Uterus (tissue), 3 donors: ENCODE measurements at regions not wholly inside any gene's neighbourhood (a gene's known extent, or its start where the extent isn't known, plus 50 kb on each side); places are given as distances from the start of the nearest gene placed in this dataset.

Experiments used
- DNase-seq, 2 donors: peaks; one replicate each; pipeline ENCODE4 v3.0.0-alpha.2; 2019 to 2020
- H3K27ac ChIP-seq, 2 donors: fragments of 200-600 bp; sonication (generic); 1 replicate in 1 of 2; 2 replicates in 1 of 2; pipeline ENCODE4 v1.5.1; 2016 to 2018
- H3K27me3 ChIP-seq, 2 donors: fragments of 200-600 bp; sonication (generic); one replicate each; pipeline ENCODE4 v1.5.1; 2018 to 2019; ENCODE audit warnings: control low read depth in 1 of 2
- H3K36me3 ChIP-seq, 2 donors: fragments of 200-600 bp; sonication (generic); one replicate each; pipeline ENCODE4 v1.5.1; 2019; ENCODE audit warnings: control low read depth in 1 of 2
- H3K4me1 ChIP-seq, 2 donors: fragments of 200-600 bp; sonication (generic); one replicate each; pipeline ENCODE4 v1.5.1; 2018 to 2019; ENCODE audit warnings: control low read depth in 1 of 2
- H3K4me3 ChIP-seq, 2 donors: fragments of 200-600 bp; sonication (generic); 1 replicate in 1 of 2; 2 replicates in 1 of 2; pipeline ENCODE4 v1.5.1; 2018 to 2019; ENCODE audit warnings: mild to moderate bottlenecking in 1 of 2
- H3K9me3 ChIP-seq, 2 donors: fragments of 200-600 bp; sonication (generic); one replicate each; pipeline ENCODE4 v1.5.1; 2019; ENCODE audit warnings: control low read depth in 1 of 2
- CTCF ChIP-seq, 4 experiments: fragments of 200-600 bp in 2 of 4; fragments of 450-650 bp in 2 of 4; sonication (generic) in 2 of 4; IDR thresholded peaks; one replicate each; pipeline ENCODE4 v1.5.1; 2016 to 2019; ENCODE audit warnings: antibody characterized with exemption in 4 of 4, mild to moderate bottlenecking in 2 of 4, moderate library complexity in 1 of 4
- POLR2A ChIP-seq, 2 donors: fragments of 450-650 bp; IDR thresholded peaks; one replicate each; pipeline ENCODE4 v1.6.1; 2016; ENCODE audit warnings: antibody characterized with exemption in 2 of 2, mild to moderate bottlenecking in 1 of 2, moderate library complexity in 1 of 2
- intact Hi-C: fragments of 100-400 bp; cut with DNase I; formaldehyde crosslinking; loops from one replicate; pipeline ENCODE4 v1.15.1; 2023; ENCODE audit warnings: low total_unique reads
- donor health status: DM: yes; HTN: yes; CAD: no.

GRCh38 chr15:72859017-72859756 is 75.6 kb upstream of the ADPGK start:
- Histone ChIP-seq H3K4me3 (no peak overlapping the region), H3K4me1 (no peaks in the 10 kb centered on the region), H3K27ac (no peak overlapping the region), H3K36me3 (no peaks in the 10 kb centered on the region), H3K9me3 (no peaks in the 10 kb centered on the region), H3K27me3 (no peaks in the 10 kb centered on the region)
- no peak for DNase-seq
- TF ChIP-seq CTCF (IDR thresholded peaks at IDR 0.05), result no peak
- no peak for TF ChIP-seq POLR2A (IDR thresholded peaks at IDR 0.05)
- intact Hi-C loops, result no loop called here

- intact Hi-C loops, result no loop called here
- H3K27ac ChIP-seq, result no peak overlapping the region
Measured at GRCh38 chr15:72858205-72858604, 74.6 kb upstream of the ADPGK start.

GRCh38 chr15:72857331-72858063 is 73.9 kb upstream of the ADPGK start:
- H3K9me3 ChIP-seq, result no peaks in the 10 kb centered on the region

More at GRCh38 chr15:72858205-72858604, 74.6 kb upstream of the ADPGK start:
- H3K27me3 ChIP-seq, result no peaks in the 10 kb centered on the region
- H3K4me3 ChIP-seq, result no peak overlapping the region
- no peak for DNase-seq
- no peaks in the 10 kb centered on the region for H3K36me3 ChIP-seq
- H3K4me1 ChIP-seq, result no peaks in the 10 kb centered on the region
- TF ChIP-seq POLR2A (IDR thresholded peaks at IDR 0.05), result no peak
- no peaks in the 10 kb centered on the region for H3K9me3 ChIP-seq

DNA sequence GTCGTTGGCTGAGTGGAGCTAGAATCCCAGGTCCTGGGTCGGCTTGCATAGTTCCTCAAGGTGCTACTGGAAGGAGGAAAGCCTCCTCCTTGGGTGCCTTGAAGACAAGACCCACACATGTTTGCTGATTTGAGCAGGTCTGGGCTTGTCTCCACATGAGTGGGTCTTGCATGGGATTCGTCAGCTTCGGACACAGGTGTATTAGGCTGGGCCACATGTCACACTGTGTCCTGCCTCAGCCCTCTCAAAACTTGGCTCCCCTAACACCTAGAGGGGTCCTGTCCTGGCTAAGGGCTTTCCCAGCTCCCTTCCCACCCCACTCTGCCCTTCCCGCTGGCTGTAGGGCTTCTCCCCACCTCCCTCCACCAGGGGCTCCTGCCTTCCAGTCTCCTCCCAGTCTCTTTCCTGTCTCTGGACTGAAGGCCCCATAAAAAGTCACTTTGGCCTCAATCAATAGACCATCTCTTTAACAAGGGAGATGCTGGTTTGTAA is 73.0 kb upstream of the ADPGK start:
- H3K4me3 ChIP-seq, result no peak overlapping the region
- no peaks in the 10 kb centered on the region for H3K4me1 ChIP-seq
- H3K9me3 ChIP-seq, result no peaks in the 10 kb centered on the region
- no peak overlapping the region for H3K27ac ChIP-seq
- H3K27me3 ChIP-seq, result no peaks in the 10 kb centered on the region
- TF ChIP-seq POLR2A (IDR thresholded peaks at IDR 0.05) (no peak), CTCF (IDR thresholded peaks at IDR 0.05) (no peak)
- DNase-seq, result no peak
- H3K36me3 ChIP-seq, result no peaks in the 10 kb centered on the region
- intact Hi-C loops, result no loop called here

More at GRCh38 chr15:72857331-72858063, 73.9 kb upstream of the ADPGK start:
- Histone ChIP-seq H3K4me1 (no peaks in the 10 kb centered on the region), H3K4me3 (no peak overlapping the region), H3K27me3 (no peaks in the 10 kb centered on the region), H3K36me3 (no peaks in the 10 kb centered on the region), H3K27ac (no peak overlapping the region)
- DNase-seq, result no peak
- intact Hi-C loops, result no loop called here
- TF ChIP-seq POLR2A (IDR thresholded peaks at IDR 0.05), result no peak
- TF ChIP-seq CTCF (IDR thresholded peaks at IDR 0.05), result no peak

DNA sequence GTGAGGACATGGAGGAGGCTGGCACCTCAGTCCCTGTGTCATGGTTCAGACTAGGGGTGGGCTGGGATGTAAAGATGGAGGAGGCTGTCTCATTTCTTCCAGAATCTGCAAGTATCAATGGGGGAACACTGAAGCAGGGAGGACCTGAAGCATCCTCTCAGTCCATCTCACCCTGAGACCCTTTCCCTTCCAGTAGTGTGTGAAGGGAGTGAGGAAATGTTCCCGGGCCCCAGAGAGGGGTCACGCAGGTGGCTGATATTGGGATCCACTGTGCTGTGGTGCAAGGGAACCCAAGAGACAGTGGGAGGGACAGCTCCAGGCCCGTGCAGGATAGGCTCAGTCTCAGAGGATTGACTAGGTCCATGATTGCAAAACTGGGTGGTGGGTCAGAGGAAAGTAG is 72.2 kb upstream of the ADPGK start:
- Histone ChIP-seq H3K4me1 (no peaks in the 10 kb centered on the region), H3K36me3 (no peaks in the 10 kb centered on the region), H3K27ac (no peak overlapping the region), H3K9me3 (no peaks in the 10 kb centered on the region), H3K27me3 (no peaks in the 10 kb centered on the region), H3K4me3 (no peak overlapping the region)
- intact Hi-C loops, result no loop called here
- no peak for TF ChIP-seq POLR2A (IDR thresholded peaks at IDR 0.05)
- no peak for DNase-seq

DNA sequence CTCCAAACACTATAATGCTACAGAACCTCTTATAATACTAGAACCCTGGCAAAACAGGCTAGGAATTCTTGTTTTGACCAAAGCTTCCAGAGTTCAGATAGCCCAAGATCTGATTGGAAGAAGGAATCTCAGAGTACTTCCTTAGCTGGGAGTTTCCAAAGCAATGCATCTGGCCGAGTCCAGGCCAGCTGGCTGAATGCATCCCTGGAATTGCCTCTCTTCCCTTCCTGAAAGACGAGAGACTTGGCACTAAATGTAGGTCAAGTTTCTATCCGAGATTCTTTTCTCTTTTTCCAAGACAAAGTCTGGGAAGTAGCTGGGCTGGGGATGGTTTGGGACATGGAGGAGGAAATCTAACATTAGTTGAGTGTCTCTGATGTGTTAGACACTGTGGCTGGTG is 68.7 kb upstream of the ADPGK start:
- DNase-seq, result no peak
- no peaks in the 10 kb centered on the region for H3K4me1 ChIP-seq
- no peaks in the 10 kb centered on the region for H3K9me3 ChIP-seq
- no peaks in the 10 kb centered on the region for H3K36me3 ChIP-seq
- no peak overlapping the region for H3K4me3 ChIP-seq
- intact Hi-C loops, result no loop called here
- H3K27me3 ChIP-seq, result no peaks in the 10 kb centered on the region
- TF ChIP-seq CTCF (IDR thresholded peaks at IDR 0.05) (no peak), POLR2A (IDR thresholded peaks at IDR 0.05) (no peak)
- H3K27ac ChIP-seq, result no peak overlapping the region
